Lung (tissue), 11 donors: ENCODE measurements at regions not wholly inside any gene's neighbourhood (a gene's known extent, or its start where the extent isn't known, plus 50 kb on each side); places are given as distances from the start of the nearest gene placed in this dataset.

Experiments used
- ATAC-seq: fragments of 200-7000 bp; cut with Tn5 transposase; one replicate; pipeline ENCODE4 v1.9.1; 2020; ENCODE audit warnings: moderate number of reproducible peaks; ENCODE audit not compliant: insufficient read depth, low FRiP score
- DNase-seq, 3 donors: peaks; one replicate each; pipeline ENCODE4 v3.0.0-alpha.2; 2013 to 2017
- H3K27ac ChIP-seq, 2 donors: one replicate each; pipeline ENCODE4 v1.5.1; 2013; ENCODE audit warnings: mild to moderate bottlenecking in 2 of 2, moderate library complexity in 2 of 2, control low read depth in 1 of 2, inconsistent platforms in 1 of 2, low read depth in 1 of 2, low read length in 1 of 2
- H3K27me3 ChIP-seq, 3 donors: one replicate each; pipeline ENCODE4 v1.5.1; 2013; ENCODE audit warnings: low read length in 2 of 3; ENCODE audit not compliant: control insufficient read depth in 3 of 3, insufficient read depth in 3 of 3
- H3K36me3 ChIP-seq, 4 donors: one replicate each; pipeline ENCODE4 v1.5.1; 2013; ENCODE audit warnings: low read length in 4 of 4, mild to moderate bottlenecking in 1 of 4, moderate library complexity in 1 of 4; ENCODE audit not compliant: control insufficient read depth in 4 of 4, insufficient read depth in 4 of 4
- H3K4me1 ChIP-seq, 5 donors: one replicate each; pipeline ENCODE4 v1.5.1; 2013; ENCODE audit warnings: low read length in 5 of 5, mild to moderate bottlenecking in 2 of 5, moderate library complexity in 1 of 5; ENCODE audit not compliant: control insufficient read depth in 5 of 5, insufficient read depth in 5 of 5
- H3K4me3 ChIP-seq: one replicate; pipeline ENCODE4 v1.5.1; 2013; ENCODE audit warnings: mild to moderate bottlenecking, control low read depth, moderate library complexity
- H3K9ac ChIP-seq, 2 donors: one replicate each; pipeline ENCODE4 v1.5.1; 2013; ENCODE audit warnings: low read length in 2 of 2, control low read depth in 1 of 2; ENCODE audit not compliant: insufficient read depth in 1 of 2
- H3K9me3 ChIP-seq, 4 donors: one replicate each; pipeline ENCODE4 v1.5.1; 2013; ENCODE audit warnings: low read length in 3 of 4, mild to moderate bottlenecking in 1 of 4, moderate library complexity in 1 of 4; ENCODE audit not compliant: control insufficient read depth in 4 of 4, insufficient read depth in 3 of 4
- WGBS, 2 donors: extraction: QIAGEN DNeasy Blood & Tissue Kit; methylation state at CpG; one replicate each; pipeline ENCODE4 v1.1.7; 2013; 5-methylcytosine and 5-hydroxymethylcytosine counted together
- TF ChIP-seq, protein P1 (sequence below): IDR thresholded peaks from 2 replicates; pipeline ENCODE4 v1.5.1; 2012; ENCODE audit warnings: mild to moderate bottlenecking; ENCODE audit errors: control extremely low read depth, extremely low read depth
- donor health status: control.
- donor health status: control.
- donor health status: Bipolar disorder and iron deficiency.
- donor health status: healthy.
- donor health status: DM: yes; HTN: yes; CAD: no.

DNA sequence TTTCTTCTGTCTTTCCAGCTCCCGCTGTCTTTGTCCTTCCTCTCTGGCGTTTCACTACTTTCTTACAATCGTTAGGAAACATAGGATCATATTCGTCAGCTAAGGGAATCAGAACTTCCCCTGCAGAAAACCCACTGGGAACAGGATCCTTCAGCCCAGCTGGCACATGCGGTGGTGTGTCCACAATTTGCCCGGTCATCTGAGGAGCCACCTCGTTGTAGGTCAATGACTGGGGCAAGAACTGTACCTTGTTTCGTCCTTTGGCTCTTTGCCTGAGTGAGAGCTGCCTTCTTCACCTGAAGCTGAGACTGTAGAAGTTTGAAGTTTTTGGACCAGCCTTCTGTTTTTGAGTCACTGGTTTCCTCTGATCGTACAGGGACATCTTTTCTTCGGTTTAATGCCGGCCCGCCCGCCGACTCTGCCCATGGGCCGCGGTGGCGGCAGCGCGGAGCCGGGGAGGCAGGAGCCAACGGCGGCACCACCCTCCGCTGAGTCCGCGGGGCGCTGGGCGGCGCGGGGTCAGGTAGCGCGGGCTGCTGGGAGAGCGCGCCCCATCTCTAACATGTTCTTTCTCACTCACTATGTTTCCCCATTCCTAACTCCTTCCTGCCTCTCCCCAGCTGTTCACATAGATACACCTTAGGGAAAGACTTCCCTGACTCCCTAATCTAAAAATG, 214.1 kb upstream of the NANOGP8 start:
- Histone ChIP-seq H3K4me1 (no peaks in the 10 kb centered on the region), H3K4me3 (no peak overlapping the region), H3K27me3 (no peaks in the 10 kb centered on the region), H3K36me3 (no peaks in the 10 kb centered on the region), H3K9ac (no peak overlapping the region), H3K9me3 (no peaks in the 10 kb centered on the region), H3K27ac (no peak overlapping the region)
- TF ChIP-seq, protein P1, sequence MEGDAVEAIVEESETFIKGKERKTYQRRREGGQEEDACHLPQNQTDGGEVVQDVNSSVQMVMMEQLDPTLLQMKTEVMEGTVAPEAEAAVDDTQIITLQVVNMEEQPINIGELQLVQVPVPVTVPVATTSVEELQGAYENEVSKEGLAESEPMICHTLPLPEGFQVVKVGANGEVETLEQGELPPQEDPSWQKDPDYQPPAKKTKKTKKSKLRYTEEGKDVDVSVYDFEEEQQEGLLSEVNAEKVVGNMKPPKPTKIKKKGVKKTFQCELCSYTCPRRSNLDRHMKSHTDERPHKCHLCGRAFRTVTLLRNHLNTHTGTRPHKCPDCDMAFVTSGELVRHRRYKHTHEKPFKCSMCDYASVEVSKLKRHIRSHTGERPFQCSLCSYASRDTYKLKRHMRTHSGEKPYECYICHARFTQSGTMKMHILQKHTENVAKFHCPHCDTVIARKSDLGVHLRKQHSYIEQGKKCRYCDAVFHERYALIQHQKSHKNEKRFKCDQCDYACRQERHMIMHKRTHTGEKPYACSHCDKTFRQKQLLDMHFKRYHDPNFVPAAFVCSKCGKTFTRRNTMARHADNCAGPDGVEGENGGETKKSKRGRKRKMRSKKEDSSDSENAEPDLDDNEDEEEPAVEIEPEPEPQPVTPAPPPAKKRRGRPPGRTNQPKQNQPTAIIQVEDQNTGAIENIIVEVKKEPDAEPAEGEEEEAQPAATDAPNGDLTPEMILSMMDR = no peak
- ATAC-seq = no peak
- WGBS, 2 donors = 98% methylated on average over 33 of the region's 33 CpGs
- no peak for DNase-seq

DNA sequence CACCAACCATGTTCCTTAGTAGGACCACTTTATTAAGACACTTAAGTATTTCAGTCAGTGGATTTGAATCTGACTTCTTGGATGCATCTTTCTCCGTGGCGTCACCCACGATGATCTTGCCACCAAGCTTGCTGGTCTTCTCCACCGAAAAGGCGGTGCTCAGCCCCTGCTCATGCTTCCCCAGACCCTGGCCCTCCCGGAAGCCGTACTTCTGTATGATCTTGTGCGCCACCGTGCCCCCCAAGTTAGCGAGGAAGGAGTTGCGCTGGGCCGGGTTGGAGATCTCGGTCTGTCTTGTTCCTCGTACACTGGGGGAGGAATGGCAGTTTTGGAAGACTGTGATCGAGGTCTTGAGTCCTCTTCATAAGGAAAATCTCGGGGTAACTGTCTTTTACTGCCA, 213.4 kb upstream of the NANOGP8 start:
- no peak overlapping the region for H3K27ac ChIP-seq
- ATAC-seq (no peak), DNase-seq (no peak)
- TF ChIP-seq, protein P1 = no peak
- H3K4me3 ChIP-seq = no peak overlapping the region
- no peaks in the 10 kb centered on the region for H3K9me3 ChIP-seq
- no peak overlapping the region for H3K9ac ChIP-seq
- H3K27me3 ChIP-seq = no peaks in the 10 kb centered on the region
- WGBS, 2 donors = 96 to 98% methylated on average over 16 of the region's 16 CpGs
- no peaks in the 10 kb centered on the region for H3K36me3 ChIP-seq
- peaks cover 0 to 3% (median 0%) of the 10 kb centered on the region in 5 donors for H3K4me1 ChIP-seq

DNA sequence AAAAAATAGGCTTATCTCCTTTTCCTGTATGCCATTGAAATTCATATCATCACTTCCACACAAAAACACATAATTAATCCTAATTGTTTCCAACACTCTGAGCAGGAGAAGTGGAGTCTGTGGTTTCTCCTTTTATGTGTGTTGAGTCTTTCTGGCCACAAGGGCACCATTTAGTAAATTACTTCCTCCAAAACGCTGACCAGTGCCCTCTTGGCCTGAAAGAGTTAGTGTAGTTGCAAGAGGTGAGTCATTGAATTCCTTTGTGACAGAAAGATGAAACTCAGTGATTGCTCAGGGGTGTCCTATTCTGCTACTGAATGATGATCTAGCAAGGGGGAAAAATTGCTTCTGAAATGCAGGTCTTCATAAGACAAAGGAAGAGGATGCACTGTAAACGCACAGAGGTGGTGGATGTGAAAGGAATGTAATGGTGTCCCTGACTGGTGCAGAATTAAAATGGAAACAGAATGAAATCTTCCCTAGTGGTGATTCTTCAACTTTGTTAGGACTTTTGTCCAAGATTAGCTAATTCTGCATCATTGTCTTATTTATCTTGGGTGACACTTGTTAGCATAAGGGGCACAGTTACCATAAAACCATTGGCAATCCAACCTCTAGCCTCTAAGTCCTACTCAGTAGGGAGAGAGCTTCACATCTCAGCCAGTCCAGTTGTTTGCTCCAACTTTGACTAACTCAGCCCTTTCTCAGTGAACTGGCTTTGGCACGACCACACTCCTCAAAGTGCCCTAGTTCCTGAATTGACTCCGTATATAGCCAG, 208.4 kb upstream of the NANOGP8 start:
- Histone ChIP-seq H3K27me3 (no peaks in the 10 kb centered on the region), H3K4me3 (no peak overlapping the region), H3K9me3 (no peaks in the 10 kb centered on the region), H3K27ac (no peak overlapping the region), H3K4me1 (peaks cover 0 to 4% (median 0%) of the 10 kb centered on the region in 5 donors), H3K9ac (no peak overlapping the region), H3K36me3 (no peaks in the 10 kb centered on the region)
- DNase-seq (no peak), ATAC-seq (no peak)
- 71 to 72% methylated on average over 4 of the region's 4 CpGs for WGBS, 2 donors
- TF ChIP-seq, protein P1 = no peak
